ENCODE measurements at regions not wholly inside any gene's neighbourhood (a gene's known extent, or its start where the extent isn't known, plus 50 kb on each side); places are given as distances from the start of the nearest gene placed in this dataset.
A peak's percentile ranks its signal among the peaks of the same experiment; 100 is the strongest.

DNA sequence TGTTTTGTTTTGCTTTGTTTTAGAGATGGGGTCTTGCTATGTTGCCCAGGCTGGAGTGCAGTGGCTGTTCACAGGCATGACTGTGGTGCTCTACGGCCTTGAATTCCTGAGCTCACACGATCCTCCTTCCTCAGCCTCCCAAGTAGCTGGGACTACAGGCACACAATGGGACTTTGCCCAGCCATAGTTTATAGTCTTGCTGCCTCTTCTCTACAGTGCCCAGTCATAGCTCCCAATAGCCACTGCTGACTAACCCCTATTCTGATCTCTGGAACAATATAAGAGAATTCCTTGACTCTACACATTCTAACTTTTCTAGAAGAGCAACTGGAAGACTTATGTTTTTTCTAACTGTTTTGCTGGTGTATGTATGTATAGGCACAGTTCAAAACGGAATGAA, 319.2 kb downstream of the PCDH7 start:
- DNase-seq, result no peak
- no peak for TF ChIP-seq POLR2A (IDR thresholded peaks at IDR 0.05; ENCODE audit: low read length)
- TF ChIP-seq GATA1 (IDR thresholded peaks at IDR 0.05; ENCODE audit: low read depth, low read length), result no peak

DNA sequence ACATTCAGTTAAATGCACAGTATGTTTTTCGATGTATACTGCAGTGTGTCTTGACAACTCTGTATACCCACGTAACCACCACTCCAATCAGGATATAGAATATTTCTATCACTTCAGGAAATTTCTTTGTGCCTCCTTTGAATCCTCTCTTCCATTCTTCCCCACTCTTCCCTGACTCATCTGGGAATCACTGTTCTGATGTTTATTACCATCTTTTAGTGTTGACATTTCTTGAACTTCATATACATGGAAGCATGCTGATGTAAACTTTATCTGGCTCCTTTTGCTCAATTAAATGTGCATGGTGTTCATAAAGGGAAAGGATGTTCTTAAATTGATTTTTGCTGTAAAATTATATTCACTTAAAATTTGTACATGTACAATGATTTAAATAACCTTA, 319.9 kb downstream of the PCDH7 start:
- DNase-seq, result no peak
- TF ChIP-seq POLR2A (IDR thresholded peaks at IDR 0.05; ENCODE audit: low read length), result no peak
- TF ChIP-seq GATA1 (IDR thresholded peaks at IDR 0.05; ENCODE audit: low read depth, low read length), result no peak

DNA sequence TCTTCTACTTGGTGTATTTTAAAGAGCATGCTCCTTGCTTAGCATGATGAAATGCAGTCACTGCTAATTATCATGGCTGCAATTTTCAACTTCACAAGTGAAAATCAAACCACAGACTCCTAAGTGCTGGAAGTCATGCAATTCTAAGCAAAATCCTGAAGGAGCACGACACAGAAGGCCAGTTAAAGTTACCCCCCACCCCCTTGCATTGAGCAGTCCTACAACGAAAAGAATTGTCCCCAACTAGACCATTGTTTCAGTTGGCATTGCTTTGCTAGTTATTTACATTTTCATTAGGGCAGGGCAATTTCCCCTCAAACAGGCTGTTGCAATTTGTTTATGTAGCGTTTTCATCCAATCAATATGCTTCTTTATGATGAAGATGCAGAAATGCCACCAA, 321.2 kb downstream of the PCDH7 start:
- no peak for DNase-seq
- TF ChIP-seq POLR2A (IDR thresholded peaks at IDR 0.05; ENCODE audit: low read length), result no peak
- no peak for TF ChIP-seq GATA1 (IDR thresholded peaks at IDR 0.05; ENCODE audit: low read depth, low read length)

DNA sequence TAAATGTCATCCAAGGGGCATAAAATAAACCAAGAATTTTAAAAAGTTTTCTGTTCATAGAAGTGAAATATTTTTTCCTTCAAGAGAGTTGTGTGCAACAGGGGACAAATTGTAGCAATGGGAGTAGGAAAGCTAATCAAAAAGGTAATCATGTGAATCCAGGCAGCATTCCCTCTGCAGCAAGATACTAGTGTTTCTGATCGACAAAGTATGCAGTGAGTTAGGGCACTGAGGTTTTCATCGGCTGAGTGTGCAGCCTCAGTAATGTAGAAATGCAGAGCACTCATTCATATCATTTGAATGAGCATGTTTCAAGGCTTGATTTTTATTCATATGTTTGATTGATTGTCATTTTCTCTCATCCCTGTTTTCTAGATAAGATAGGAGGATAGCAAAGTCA, 321.7 kb downstream of the PCDH7 start:
- TF ChIP-seq POLR2A (IDR thresholded peaks at IDR 0.05; ENCODE audit: low read length) (no peak), GATA1 (IDR thresholded peaks at IDR 0.05; ENCODE audit: low read depth, low read length) (no peak)
- DNase-seq, result no peak

DNA sequence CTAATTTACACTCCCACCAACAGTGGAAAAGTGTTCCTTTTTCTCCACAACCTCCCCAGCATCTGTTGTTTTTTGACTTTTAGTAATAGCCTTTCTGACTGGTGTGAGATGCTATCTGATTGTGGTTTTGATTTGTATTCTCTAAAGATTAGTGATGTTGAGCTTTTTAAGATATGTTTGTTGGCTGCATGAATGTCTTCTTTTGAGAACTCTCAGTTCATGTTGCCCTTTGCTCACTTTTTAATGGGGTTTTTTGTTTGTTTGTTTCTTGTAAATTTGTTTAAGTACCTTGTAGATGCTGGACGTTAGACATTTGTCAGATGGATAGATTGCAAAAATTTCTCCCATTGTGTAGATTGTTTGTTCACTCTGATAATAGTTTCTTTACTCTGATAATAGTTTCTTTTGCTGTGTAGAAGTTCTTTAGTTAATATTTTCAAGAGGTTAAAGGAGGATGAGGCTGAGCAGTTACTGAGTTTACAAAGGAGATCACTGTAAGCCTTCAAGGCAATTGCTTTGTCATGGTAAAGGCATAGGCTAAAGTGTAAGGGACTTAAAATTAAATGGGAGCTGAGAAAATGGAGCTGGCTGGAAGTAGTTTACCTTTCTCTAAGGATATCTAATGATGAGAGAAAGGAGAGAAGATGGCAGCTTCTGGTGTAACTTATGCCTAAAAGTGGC, 323.4 kb downstream of the PCDH7 start:
- no peak for DNase-seq
- TF ChIP-seq POLR2A (IDR thresholded peaks at IDR 0.05; ENCODE audit: low read length) (no peak), GATA1 (IDR thresholded peaks at IDR 0.05; ENCODE audit: low read depth, low read length) (no peak)

DNA sequence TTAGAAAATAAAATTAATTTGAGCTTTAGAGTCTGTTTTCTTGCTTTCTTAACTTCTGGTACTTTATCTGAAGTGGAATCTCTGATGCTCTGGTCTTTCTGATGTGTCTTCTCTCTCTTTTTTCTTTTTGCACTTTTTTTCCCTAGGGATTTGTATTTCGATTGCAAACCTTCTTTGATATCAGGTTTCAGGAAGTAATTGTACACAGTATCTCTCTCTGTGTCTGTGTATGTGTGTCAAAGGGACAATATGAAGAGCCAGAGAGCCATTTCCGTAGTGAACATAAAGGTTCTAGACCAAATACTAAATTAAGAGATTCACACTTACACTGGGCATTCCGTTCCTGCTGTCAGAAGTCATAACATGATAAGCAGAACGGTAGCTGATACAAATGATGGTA, 325.0 kb downstream of the PCDH7 start:
- no peak for DNase-seq
- TF ChIP-seq GATA1 (IDR thresholded peaks at IDR 0.05; ENCODE audit: low read depth, low read length) (no peak), POLR2A (IDR thresholded peaks at IDR 0.05; ENCODE audit: low read length) (no peak)

DNA sequence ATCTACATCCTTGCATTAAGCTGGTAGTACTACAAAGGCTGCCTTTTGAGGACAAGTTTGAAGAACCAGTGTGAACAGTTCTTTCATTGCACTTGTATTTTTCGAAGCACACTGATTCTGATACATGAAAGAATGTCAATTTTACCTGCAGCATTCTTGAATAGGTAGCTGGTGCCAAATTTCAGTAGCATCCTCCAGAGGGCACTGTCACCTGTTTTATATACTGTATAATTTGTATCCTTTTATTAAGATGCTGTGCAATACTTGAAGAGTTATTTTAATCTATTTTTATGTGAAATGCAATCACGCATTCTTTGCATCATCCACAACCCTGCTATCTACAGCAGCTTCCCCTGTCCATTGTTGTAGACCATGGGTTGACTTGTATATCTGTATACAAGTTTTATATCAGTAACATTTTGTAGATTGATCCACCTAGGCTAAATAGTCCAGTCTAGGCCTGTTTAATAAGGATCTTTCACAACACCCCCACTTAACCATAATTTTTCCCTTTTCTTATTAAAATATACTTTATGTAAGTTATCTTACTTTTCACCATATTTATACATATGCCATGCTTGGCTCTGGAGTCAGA, 325.7 kb downstream of the PCDH7 start:
- no peak for TF ChIP-seq POLR2A (IDR thresholded peaks at IDR 0.05; ENCODE audit: low read length)
- TF ChIP-seq GATA1 (IDR thresholded peaks at IDR 0.05; ENCODE audit: low read depth, low read length), result no peak
- peak; percentile 1 to 4 for DNase-seq

DNA sequence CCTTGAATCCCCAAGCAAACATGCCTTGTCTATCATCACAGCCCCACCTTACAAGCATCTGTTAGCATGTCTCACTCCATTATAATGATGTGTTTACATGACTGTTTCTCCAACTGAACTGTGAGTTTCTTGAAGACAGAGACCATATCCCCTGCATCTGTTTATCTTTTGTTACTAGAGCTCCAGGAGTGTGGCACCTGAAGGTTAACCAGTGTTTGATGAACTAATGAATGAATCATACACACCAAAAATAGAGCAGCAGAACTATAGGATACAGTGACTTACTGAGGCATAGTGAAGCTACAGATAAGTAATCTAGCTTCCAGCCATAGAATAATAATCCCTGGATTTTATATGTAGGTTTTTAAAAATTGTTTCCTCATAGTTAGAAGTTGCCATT, 331.0 kb downstream of the PCDH7 start:
- no peak for DNase-seq
- TF ChIP-seq GATA1 (IDR thresholded peaks at IDR 0.05; ENCODE audit: low read depth, low read length) (no peak), POLR2A (IDR thresholded peaks at IDR 0.05; ENCODE audit: low read length) (no peak)

DNA sequence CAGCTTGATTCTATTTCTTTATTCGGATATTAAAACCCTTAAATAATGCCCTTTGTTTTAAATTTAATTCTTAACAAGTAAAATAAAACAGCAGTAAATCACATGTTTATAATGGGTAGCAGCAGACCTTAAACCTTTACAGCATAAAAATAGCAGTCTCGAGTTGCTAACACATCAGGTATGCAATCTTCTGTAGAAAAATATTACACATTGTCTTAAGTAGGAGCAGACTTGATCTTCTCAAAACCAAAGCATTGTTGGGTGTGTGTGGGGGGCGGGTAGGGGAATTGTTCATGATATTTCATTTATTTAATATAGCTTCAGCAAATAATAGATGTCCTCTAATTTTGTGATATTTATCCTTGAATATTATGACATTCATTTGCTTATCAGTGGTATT, 331.4 kb downstream of the PCDH7 start:
- TF ChIP-seq GATA1 (IDR thresholded peaks at IDR 0.05; ENCODE audit: low read depth, low read length), result no peak
- no peak for TF ChIP-seq POLR2A (IDR thresholded peaks at IDR 0.05; ENCODE audit: low read length)
- no peak for DNase-seq

DNA sequence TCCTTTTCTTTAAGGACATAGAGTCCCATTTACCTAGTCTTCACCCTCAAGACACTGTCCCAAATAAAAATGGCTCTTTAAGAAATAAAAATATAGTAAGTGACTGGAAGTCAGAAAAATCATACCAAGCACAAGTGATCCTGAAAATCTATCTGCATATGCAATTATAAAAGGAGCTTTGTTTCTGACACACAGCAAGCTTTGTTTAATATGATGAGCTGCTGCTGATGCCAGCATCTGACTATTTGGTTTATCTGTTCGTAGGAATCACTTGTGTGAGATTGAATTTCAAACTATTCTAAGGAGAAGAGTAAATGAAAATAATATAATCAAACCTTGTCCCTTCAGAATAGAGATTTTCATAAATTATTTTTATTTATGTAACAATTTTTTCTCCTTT, 332.4 kb downstream of the PCDH7 start:
- DNase-seq, result no peak
- no peak for TF ChIP-seq POLR2A (IDR thresholded peaks at IDR 0.05; ENCODE audit: low read length)
- TF ChIP-seq GATA1 (IDR thresholded peaks at IDR 0.05; ENCODE audit: low read depth, low read length), result no peak

DNA sequence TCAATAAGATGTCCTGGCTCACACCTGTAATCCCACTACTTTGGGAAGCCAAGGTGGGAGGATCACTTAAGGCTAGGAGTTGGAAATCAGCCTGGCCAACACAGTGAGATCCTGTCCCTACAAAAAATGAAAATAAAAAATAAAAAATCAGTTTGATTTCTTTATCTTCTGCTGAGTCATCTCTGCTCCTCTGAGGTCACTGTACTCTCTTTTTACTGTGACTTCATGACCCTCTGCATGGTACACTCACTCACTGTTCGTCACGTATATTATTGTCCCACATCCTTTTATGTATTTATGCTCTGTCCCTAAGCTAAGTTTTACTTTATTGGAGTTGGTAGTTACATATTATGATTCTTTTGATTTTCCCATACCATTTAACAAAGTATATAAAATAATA, 333.3 kb downstream of the PCDH7 start:
- TF ChIP-seq GATA1 (IDR thresholded peaks at IDR 0.05; ENCODE audit: low read depth, low read length), result no peak
- no peak for TF ChIP-seq POLR2A (IDR thresholded peaks at IDR 0.05; ENCODE audit: low read length)
- DNase-seq, result no peak

DNA sequence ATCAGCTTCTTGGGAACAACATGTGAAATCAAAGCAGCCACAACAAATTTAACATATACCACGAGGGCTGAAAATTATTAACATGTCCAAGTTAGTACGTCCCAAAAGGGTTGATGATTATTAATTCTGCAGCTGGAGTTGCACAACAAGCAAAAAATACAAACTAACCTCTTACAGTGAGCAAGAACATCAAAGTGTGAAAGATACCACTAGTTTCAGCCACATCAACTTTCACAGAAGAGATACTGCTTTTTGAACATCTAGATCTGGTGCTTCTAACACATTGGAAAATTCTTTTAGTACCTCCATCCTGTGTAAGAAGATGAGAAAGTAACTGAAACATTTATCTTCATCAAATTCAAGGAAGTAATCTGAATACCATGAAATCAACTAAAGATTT, 334.1 kb downstream of the PCDH7 start:
- TF ChIP-seq POLR2A (IDR thresholded peaks at IDR 0.05; ENCODE audit: low read length) (no peak), GATA1 (IDR thresholded peaks at IDR 0.05; ENCODE audit: low read depth, low read length) (no peak)

DNA sequence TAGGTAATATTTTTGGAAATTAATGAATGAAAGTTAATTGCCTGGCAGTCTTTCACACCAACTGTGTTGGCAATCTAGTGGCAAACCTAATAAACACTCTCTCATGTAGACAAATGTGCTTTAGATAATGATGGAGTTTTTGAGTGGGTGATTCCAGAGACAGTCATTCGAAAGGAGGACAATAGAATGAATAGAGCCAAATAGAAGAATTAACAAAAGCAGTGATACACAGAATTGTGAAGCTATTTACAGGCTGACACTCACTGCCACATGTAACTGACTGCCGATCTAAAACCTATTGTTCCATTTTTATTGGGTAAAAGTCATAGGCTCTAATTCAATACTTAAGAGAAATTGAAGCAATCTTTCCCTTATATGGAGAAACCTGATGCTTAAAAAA, 338.5 kb downstream of the PCDH7 start:
- TF ChIP-seq GATA1 (IDR thresholded peaks at IDR 0.05; ENCODE audit: low read depth, low read length) (no peak), POLR2A (IDR thresholded peaks at IDR 0.05; ENCODE audit: low read length) (no peak)
- DNase-seq, result no peak

More for the DNA sequence above, 334.1 kb downstream of the PCDH7 start:
- no peak for DNase-seq

DNA sequence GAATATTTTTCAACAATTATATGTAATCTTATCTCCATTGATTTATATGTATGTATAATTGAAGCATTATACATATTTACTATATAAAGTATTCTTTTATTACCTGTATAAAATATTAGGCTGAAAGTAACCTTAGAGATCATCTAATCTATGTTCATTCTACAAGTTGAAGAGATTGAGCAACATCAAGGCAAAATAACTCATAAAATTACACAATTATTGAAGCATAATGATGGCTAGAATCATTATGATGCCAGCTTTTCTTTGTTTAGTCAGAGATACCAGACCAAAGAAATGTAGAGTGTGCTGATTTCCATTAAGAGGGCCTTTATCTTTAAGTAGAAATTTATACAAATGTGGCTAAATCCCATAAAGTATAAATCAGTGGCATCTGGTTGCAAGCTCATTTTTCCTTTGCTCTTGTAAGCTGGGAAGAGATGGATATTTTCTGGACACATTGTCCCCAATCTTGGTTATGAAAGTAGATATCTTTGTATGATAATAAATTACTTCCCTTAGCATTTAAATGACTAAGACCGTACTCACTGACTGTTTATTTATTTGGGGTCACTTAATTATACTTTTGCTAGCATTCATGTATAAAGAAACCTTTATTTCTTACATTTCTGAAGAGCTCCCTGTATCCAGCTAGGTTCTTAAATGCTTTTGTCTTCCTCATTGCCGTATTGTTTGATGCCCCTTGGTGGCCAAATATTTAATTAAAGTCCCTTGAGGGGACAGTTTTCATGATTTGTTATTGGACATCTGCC, 339.8 kb downstream of the PCDH7 start:
- no peak for TF ChIP-seq POLR2A (IDR thresholded peaks at IDR 0.05; ENCODE audit: low read length)
- TF ChIP-seq GATA1 (IDR thresholded peaks at IDR 0.05; ENCODE audit: low read depth, low read length), result no peak
- DNase-seq, result no peak

DNA sequence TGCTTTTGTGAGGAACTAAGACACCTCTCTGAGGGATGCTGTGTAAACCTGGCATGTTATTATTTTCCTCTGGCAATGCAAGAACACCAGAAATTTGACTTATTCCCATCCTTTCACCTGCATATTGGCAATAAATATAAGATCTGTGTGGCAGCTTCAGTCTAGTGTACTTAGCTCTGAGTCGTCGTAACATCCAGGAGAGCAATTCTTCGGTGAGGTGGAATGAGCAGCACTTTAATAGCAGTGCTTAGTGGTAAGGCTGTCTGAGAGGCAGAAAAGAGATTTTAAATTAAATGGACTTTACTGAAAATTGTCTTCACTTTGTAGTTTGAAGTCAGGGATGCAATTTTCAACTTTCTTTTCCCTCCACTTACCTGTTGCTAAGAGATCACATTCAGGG, 344.9 kb downstream of the PCDH7 start:
- TF ChIP-seq GATA1 (IDR thresholded peaks at IDR 0.05; ENCODE audit: low read depth, low read length) (no peak), POLR2A (IDR thresholded peaks at IDR 0.05; ENCODE audit: low read length) (no peak)
- no peak for DNase-seq
